ENCODE measurements at regions not wholly inside any gene's neighbourhood (a gene's known extent, or its start where the extent isn't known, plus 50 kb on each side); places are given as distances from the start of the nearest gene placed in this dataset.

- TF ChIP-seq TAF1 (IDR thresholded peaks at IDR 0.05; ENCODE audit: low read depth) (no peak), ZBTB7A (IDR thresholded peaks at IDR 0.05; ENCODE audit: low read depth) (no peak), EP300 (IDR thresholded peaks at IDR 0.05; ENCODE audit: borderline replicate concordance) (no peak), EGR1 (IDR thresholded peaks at IDR 0.05) (no peak), USF1 (IDR thresholded peaks at IDR 0.05) (no peak)
Measured at GRCh38 chr2:238589591-238590460, 163.1 kb downstream of the ASB1 start.

- no peak for TF ChIP-seq TCF12 (IDR thresholded peaks at IDR 0.05; ENCODE audit: low read depth)
- no peak for TF ChIP-seq CEBPB (IDR thresholded peaks at IDR 0.05)
- TF ChIP-seq EP300 (IDR thresholded peaks at IDR 0.05; ENCODE audit: borderline replicate concordance): no peak
- TF ChIP-seq RAD21 (IDR thresholded peaks at IDR 0.05; ENCODE audit: low read depth): no peak
Measured at GRCh38 chr2:238591732-238592131, 165.0 kb downstream of the ASB1 start.

- TF ChIP-seq EP300 (IDR thresholded peaks at IDR 0.05; ENCODE audit: borderline replicate concordance) (no peak), USF1 (IDR thresholded peaks at IDR 0.05) (no peak), EGR1 (IDR thresholded peaks at IDR 0.05) (no peak), RAD21 (IDR thresholded peaks at IDR 0.05; ENCODE audit: low read depth) (no peak), FOXM1 (IDR thresholded peaks at IDR 0.05; ENCODE audit: borderline replicate concordance, low read depth) (no peak), MAX (IDR thresholded peaks at IDR 0.05) (no peak), CREB1 (IDR thresholded peaks at IDR 0.05; ENCODE audit: low read depth) (no peak), REST (IDR thresholded peaks at IDR 0.05; ENCODE audit: low read depth) (no peak), TAF1 (IDR thresholded peaks at IDR 0.05; ENCODE audit: low read depth) (no peak), TCF12 (IDR thresholded peaks at IDR 0.05; ENCODE audit: low read depth) (no peak), TEAD4 (IDR thresholded peaks at IDR 0.05) (no peak), CEBPB (IDR thresholded peaks at IDR 0.05) (no peak), ZBTB7A (IDR thresholded peaks at IDR 0.05; ENCODE audit: low read depth) (no peak), NFIC (IDR thresholded peaks at IDR 0.05) (no peak), YY1 (IDR thresholded peaks at IDR 0.05; ENCODE audit: low read depth) (no peak)
Measured at GRCh38 chr2:238593236-238593635, 166.5 kb downstream of the ASB1 start.

GRCh38 chr2:238593678-238594077 lies 167.0 kb downstream of the ASB1 start:
- TF ChIP-seq EGR1 (IDR thresholded peaks at IDR 0.05): no peak
- no peak for TF ChIP-seq ZBTB7A (IDR thresholded peaks at IDR 0.05; ENCODE audit: low read depth)
- TF ChIP-seq CEBPB (IDR thresholded peaks at IDR 0.05): no peak
- no peak for TF ChIP-seq EP300 (IDR thresholded peaks at IDR 0.05; ENCODE audit: borderline replicate concordance)
- TF ChIP-seq NFIC (IDR thresholded peaks at IDR 0.05): no peak
- TF ChIP-seq USF1 (IDR thresholded peaks at IDR 0.05): no peak
- TF ChIP-seq CREB1 (IDR thresholded peaks at IDR 0.05; ENCODE audit: low read depth): no peak
- no peak for TF ChIP-seq TAF1 (IDR thresholded peaks at IDR 0.05; ENCODE audit: low read depth)
- TF ChIP-seq YY1 (IDR thresholded peaks at IDR 0.05; ENCODE audit: low read depth): no peak
- no peak for TF ChIP-seq REST (IDR thresholded peaks at IDR 0.05; ENCODE audit: low read depth)
- TF ChIP-seq TEAD4 (IDR thresholded peaks at IDR 0.05): no peak
- TF ChIP-seq MAX (IDR thresholded peaks at IDR 0.05): no peak
- no peak for TF ChIP-seq TCF12 (IDR thresholded peaks at IDR 0.05; ENCODE audit: low read depth)
- no peak for TF ChIP-seq RAD21 (IDR thresholded peaks at IDR 0.05; ENCODE audit: low read depth)
- no peak for TF ChIP-seq FOXM1 (IDR thresholded peaks at IDR 0.05; ENCODE audit: borderline replicate concordance, low read depth)

Measured in Ishikawa (cell line).